Muscle layer of duodenum (tissue), 2 donors: ENCODE measurements at regions not wholly inside any gene's neighbourhood (a gene's known extent, or its start where the extent isn't known, plus 50 kb on each side); places are given as distances from the start of the nearest gene placed in this dataset.

Experiments
- H3K27ac ChIP-seq: one replicate; pipeline ENCODE4 v1.7.0; 2013; ENCODE audit warnings: mild to moderate bottlenecking, low read length
- H3K27me3 ChIP-seq: one replicate; pipeline ENCODE4 v1.7.0; 2013; ENCODE audit warnings: low read depth, mild to moderate bottlenecking, control low read depth, low read length
- H3K36me3 ChIP-seq, 2 donors: one replicate each; pipeline ENCODE4 v1.7.0; 2013; ENCODE audit warnings: low read length in 2 of 2, control low read depth in 1 of 2, mild to moderate bottlenecking in 1 of 2; ENCODE audit not compliant: insufficient read depth in 2 of 2, control insufficient read depth in 1 of 2
- H3K4me1 ChIP-seq, 2 donors: one replicate each; pipeline ENCODE4 v1.7.0; 2013; ENCODE audit warnings: low read length in 2 of 2, mild to moderate bottlenecking in 2 of 2, control low read depth in 1 of 2, moderate library complexity in 1 of 2; ENCODE audit not compliant: insufficient read depth in 2 of 2, control insufficient read depth in 1 of 2
- H3K4me3 ChIP-seq, 2 donors: one replicate each; pipeline ENCODE4 v1.7.0; 2013; ENCODE audit warnings: low read length in 2 of 2, low read depth in 1 of 2, mild to moderate bottlenecking in 1 of 2
- H3K9me3 ChIP-seq, 2 donors: one replicate each; pipeline ENCODE4 v1.7.0; 2013; ENCODE audit warnings: low read length in 2 of 2, control low read depth in 1 of 2, mild to moderate bottlenecking in 1 of 2; ENCODE audit not compliant: control insufficient read depth in 1 of 2
- donor health status: healthy.

GRCh38 chr21:25373126-25374082 is 233.9 kb downstream of the MRPL39 start:
- Histone ChIP-seq H3K4me3 (no peak overlapping the region), H3K36me3 (no peaks in the 10 kb centered on the region), H3K27me3 (no peaks in the 10 kb centered on the region), H3K4me1 (no peaks in the 10 kb centered on the region), H3K9me3 (no peaks in the 10 kb centered on the region), H3K27ac (no peak overlapping the region)

DNA sequence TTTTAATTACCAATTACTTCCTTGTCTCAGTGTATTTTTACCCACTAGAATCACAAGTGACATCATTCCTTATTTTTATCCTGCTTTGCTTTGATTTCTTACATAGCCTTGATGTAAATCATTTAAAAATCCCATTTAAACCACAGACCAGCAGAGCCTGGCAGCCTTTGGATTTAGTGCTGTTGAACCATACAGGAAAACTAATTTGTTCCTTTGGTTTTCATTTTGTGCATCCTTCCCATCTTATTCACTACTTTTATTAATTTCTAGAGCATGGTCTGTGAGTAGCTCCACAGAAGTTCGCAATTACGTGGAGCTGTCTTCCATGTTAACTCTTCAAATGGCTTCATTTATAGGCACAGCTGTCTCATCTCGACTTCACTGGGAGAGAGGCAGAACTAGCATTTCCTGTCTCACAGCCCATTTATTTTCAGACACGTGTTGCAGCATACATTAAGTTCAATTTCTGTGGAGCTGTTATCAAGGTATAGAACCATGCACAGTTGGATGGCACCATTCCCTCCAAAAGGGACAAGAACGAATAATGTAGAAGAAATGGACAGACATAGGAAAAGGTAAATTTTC is 235.3 kb downstream of the MRPL39 start:
- Histone ChIP-seq H3K9me3 (no peaks in the 10 kb centered on the region), H3K4me1 (no peaks in the 10 kb centered on the region), H3K27ac (no peak overlapping the region), H3K27me3 (no peaks in the 10 kb centered on the region), H3K36me3 (no peaks in the 10 kb centered on the region), H3K4me3 (no peak overlapping the region)

DNA sequence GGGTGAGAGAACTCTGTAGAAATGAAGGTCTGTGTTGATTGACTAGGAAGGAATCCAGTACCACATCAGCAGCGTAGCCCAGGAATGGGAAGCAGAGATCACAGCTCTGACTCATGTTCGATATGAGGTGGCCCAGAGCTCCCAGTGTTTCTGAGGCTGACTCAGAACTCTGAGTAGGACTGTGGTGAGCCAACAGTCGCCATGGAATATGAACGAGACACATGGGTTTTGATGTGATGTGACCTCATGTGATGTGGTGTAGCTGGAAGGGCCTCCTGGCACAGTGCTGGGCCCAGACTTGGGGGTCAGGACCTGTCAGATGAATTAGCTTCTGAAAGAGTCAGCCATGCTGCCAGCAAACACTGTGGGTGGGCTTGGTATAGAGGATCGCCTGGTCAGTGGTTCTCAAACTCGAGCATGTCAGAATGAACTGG is 237.0 kb downstream of the MRPL39 start:
- no peaks in the 10 kb centered on the region for H3K4me1 ChIP-seq
- no peak overlapping the region for H3K27ac ChIP-seq
- no peaks in the 10 kb centered on the region for H3K9me3 ChIP-seq
- no peaks in the 10 kb centered on the region for H3K36me3 ChIP-seq
- H3K27me3 ChIP-seq, result no peaks in the 10 kb centered on the region
- H3K4me3 ChIP-seq, result no peak overlapping the region

GRCh38 chr21:25369524-25370300 is 237.6 kb downstream of the MRPL39 start:
- Histone ChIP-seq H3K4me1 (no peaks in the 10 kb centered on the region), H3K9me3 (no peaks in the 10 kb centered on the region), H3K27me3 (no peaks in the 10 kb centered on the region), H3K4me3 (no peak overlapping the region), H3K27ac (no peak overlapping the region), H3K36me3 (no peaks in the 10 kb centered on the region)

GRCh38 chr21:25368531-25368930 is 238.8 kb downstream of the MRPL39 start:
- H3K9me3 ChIP-seq, result no peaks in the 10 kb centered on the region
- H3K36me3 ChIP-seq, result no peaks in the 10 kb centered on the region
- no peaks in the 10 kb centered on the region for H3K27me3 ChIP-seq
- H3K4me1 ChIP-seq, result no peaks in the 10 kb centered on the region
- no peak overlapping the region for H3K4me3 ChIP-seq
- H3K27ac ChIP-seq, result no peak overlapping the region

GRCh38 chr21:25366116-25366515 is 241.2 kb downstream of the MRPL39 start:
- no peak overlapping the region for H3K4me3 ChIP-seq
- no peaks in the 10 kb centered on the region for H3K4me1 ChIP-seq
- H3K36me3 ChIP-seq, result no peaks in the 10 kb centered on the region
- no peaks in the 10 kb centered on the region for H3K9me3 ChIP-seq
- no peak overlapping the region for H3K27ac ChIP-seq
- H3K27me3 ChIP-seq, result no peaks in the 10 kb centered on the region

- Histone ChIP-seq H3K27ac (no peak overlapping the region), H3K4me1 (no peaks in the 10 kb centered on the region), H3K9me3 (no peaks in the 10 kb centered on the region), H3K4me3 (no peak overlapping the region), H3K27me3 (no peaks in the 10 kb centered on the region), H3K36me3 (no peaks in the 10 kb centered on the region)
These were observed 244.7 kb downstream of the MRPL39 start for GRCh38 chr21:25362375-25363267.

DNA sequence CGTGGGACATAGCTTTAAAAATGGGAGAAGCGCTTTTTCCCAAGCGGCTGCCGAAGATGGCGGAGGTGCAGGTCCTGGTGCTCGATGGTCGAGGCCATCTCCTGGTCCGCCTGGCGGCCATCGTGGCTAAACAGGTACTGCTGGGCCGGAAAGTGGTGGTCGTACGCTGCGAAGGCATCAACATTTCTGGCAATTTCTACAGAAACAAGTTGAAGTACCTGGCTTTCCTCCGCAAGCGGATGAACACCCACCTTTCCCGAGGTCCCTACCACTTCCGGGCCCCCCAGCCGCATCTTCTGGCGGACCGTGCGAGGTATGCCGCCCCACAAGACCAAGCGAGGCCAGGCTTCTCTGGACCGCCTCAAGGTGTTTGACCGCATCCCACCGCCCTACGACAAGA is 245.5 kb downstream of the MRPL39 start:
- H3K4me1 ChIP-seq, result no peaks in the 10 kb centered on the region
- no peaks in the 10 kb centered on the region for H3K27me3 ChIP-seq
- H3K9me3 ChIP-seq, result no peaks in the 10 kb centered on the region
- no peaks in the 10 kb centered on the region for H3K36me3 ChIP-seq
- H3K4me3 ChIP-seq, result no peak overlapping the region
- H3K27ac ChIP-seq, result no peak overlapping the region

- H3K4me1 ChIP-seq, result no peaks in the 10 kb centered on the region
- no peaks in the 10 kb centered on the region for H3K27me3 ChIP-seq
- H3K27ac ChIP-seq, result no peak overlapping the region
- H3K9me3 ChIP-seq, result no peaks in the 10 kb centered on the region
- no peak overlapping the region for H3K4me3 ChIP-seq
- no peaks in the 10 kb centered on the region for H3K36me3 ChIP-seq
These were observed 246.2 kb downstream of the MRPL39 start for GRCh38 chr21:25361097-25361496.

DNA sequence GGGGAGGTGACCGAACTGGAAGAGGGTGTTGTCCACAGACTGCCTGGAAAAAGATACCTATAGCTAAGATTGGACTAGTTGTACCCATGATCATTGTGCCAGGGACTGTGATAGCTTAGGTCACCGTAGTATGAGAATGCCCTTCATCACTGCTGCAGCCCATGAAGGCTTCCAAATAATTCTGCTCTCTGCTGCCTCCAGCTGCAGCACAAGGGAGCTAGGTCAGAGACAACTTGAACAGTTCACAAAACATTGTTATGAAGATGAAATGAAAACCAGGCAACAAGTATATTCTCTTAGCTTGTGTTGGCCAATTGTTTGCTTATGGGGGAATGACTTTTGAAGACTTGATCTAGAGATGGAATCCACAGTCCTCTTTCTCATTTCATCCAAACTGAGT is 246.7 kb downstream of the MRPL39 start:
- Histone ChIP-seq H3K27ac (no peak overlapping the region), H3K4me1 (no peaks in the 10 kb centered on the region), H3K4me3 (no peak overlapping the region), H3K36me3 (no peaks in the 10 kb centered on the region), H3K9me3 (no peaks in the 10 kb centered on the region), H3K27me3 (no peaks in the 10 kb centered on the region)
